ENCODE measurements at regions not wholly inside any gene's neighbourhood (a gene's known extent, or its start where the extent isn't known, plus 50 kb on each side); places are given as distances from the start of the nearest gene placed in this dataset.
"Not testable (repeated sequence)": the region's sequence is repeated elsewhere in the genome, so short reads cannot be mapped to it uniquely, and the experiment has no call there.

GRCh38 chr18:2150566-2150965 lies 420.7 kb downstream of the METTL4 start:
- DNase-seq (ENCODE audit: low read depth), result no peak

GRCh38 chr18:2154278-2154677 lies 417.0 kb downstream of the METTL4 start:
- no peak for DNase-seq (ENCODE audit: low read depth)

- DNase-seq (ENCODE audit: low read depth), result no peak
Observed at GRCh38 chr18:2164644-2165550, 406.4 kb downstream of the METTL4 start.

- DNase-seq (ENCODE audit: low read depth), result not testable (repeated sequence)
Observed at GRCh38 chr18:2166876-2167275, 404.4 kb downstream of the METTL4 start.

- no peak for DNase-seq (ENCODE audit: low read depth)
Observed at GRCh38 chr18:2168022-2168421, 403.3 kb downstream of the METTL4 start.

GRCh38 chr18:2169656-2170055 lies 401.6 kb downstream of the METTL4 start:
- no peak for DNase-seq (ENCODE audit: low read depth)

GRCh38 chr18:2171840-2172625 lies 399.3 kb downstream of the METTL4 start:
- DNase-seq (ENCODE audit: low read depth), result no peak

- DNase-seq (ENCODE audit: low read depth), result no peak
Observed at GRCh38 chr18:2172881-2173280, 398.4 kb downstream of the METTL4 start.

GRCh38 chr18:2173486-2173885 lies 397.8 kb downstream of the METTL4 start:
- peak; percentile 67 for DNase-seq (ENCODE audit: low read depth)

GRCh38 chr18:2178036-2178435 lies 393.3 kb downstream of the METTL4 start:
- no peak for DNase-seq (ENCODE audit: low read depth)

- no peak for DNase-seq (ENCODE audit: low read depth)
Observed at GRCh38 chr18:2179498-2180183, 391.7 kb downstream of the METTL4 start.

- DNase-seq (ENCODE audit: low read depth), result no peak
Observed at GRCh38 chr18:2180586-2180985, 390.7 kb downstream of the METTL4 start.

- DNase-seq (ENCODE audit: low read depth), result no peak
Observed at GRCh38 chr18:2183432-2183831, 387.9 kb downstream of the METTL4 start.

- no peak for DNase-seq (ENCODE audit: low read depth)
Observed at GRCh38 chr18:2186967-2187366, 384.3 kb downstream of the METTL4 start.

GRCh38 chr18:2188258-2188657 lies 383.0 kb downstream of the METTL4 start:
- no peak for DNase-seq (ENCODE audit: low read depth)

GRCh38 chr18:2191180-2191790 lies 380.0 kb downstream of the METTL4 start:
- DNase-seq (ENCODE audit: low read depth), result no peak

GRCh38 chr18:2192562-2192961 lies 378.7 kb downstream of the METTL4 start:
- DNase-seq (ENCODE audit: low read depth), result no peak

- DNase-seq (ENCODE audit: low read depth), result no peak
Observed at GRCh38 chr18:2197946-2198345, 373.4 kb downstream of the METTL4 start.

- no peak for DNase-seq (ENCODE audit: low read depth)
Observed at GRCh38 chr18:2199060-2199459, 372.2 kb downstream of the METTL4 start.

GRCh38 chr18:2201036-2201600 lies 370.2 kb downstream of the METTL4 start:
- DNase-seq (ENCODE audit: low read depth), result no peak

- no peak for DNase-seq (ENCODE audit: low read depth)
Observed at GRCh38 chr18:2204736-2205135, 366.6 kb downstream of the METTL4 start.
